HepG2 (cell line): ENCODE measurements at regions not wholly inside any gene's neighbourhood (a gene's known extent, or its start where the extent isn't known, plus 50 kb on each side); places are given as distances from the start of the nearest gene placed in this dataset.

Experiments
- ATAC-seq: fragments of 200-7000 bp; cut with Tn5 transposase; 3 replicates; pipeline ENCODE4 v1.9.1; 2020; ENCODE audit warnings: mild to moderate bottlenecking, moderate library complexity
- BruUV-seq: library from RNA; stranded (reverse); fragments of 400-500 nt; replicated peaks from 2 replicates; lab custom pipeline; 2021; lab: Mats Ljungman, UMichigan
- CTCF ChIA-PET: fragments of 300-600 bp; formaldehyde crosslinking; extraction: SDS; loops from one replicate; lab custom pipeline; 2021; ENCODE audit warnings: low total read pairs, inconsistent platforms, low intra/inter-chr PET ratio; lab: Yijun Ruan, JAX
- POLR2A ChIA-PET: fragments of 350-600 bp; sonication (Branson Sonifier 250); formaldehyde crosslinking; loops from one replicate; lab custom pipeline; 2020; ENCODE audit warnings: antibody characterized with exemption, inconsistent platforms; lab: Yijun Ruan, JAX
- DNase-seq: peaks from one replicate; pipeline ENCODE4 v3.0.0-alpha.2; 2015; ENCODE audit warnings: low spot score
- FAIRE-seq: peaks from 3 replicates; lab custom pipeline; 2011; peaks lifted over from hg19 to GRCh38; lab: Jason Lieb, UNC
- H2AFZ ChIP-seq: one replicate; pipeline ENCODE4 v1.6.1; 2011; ENCODE audit warnings: low read length, inconsistent platforms
- H3K27ac ChIP-seq: fragments of 300-600 bp; 3 replicates; pipeline ENCODE4 v1.8.0; 2011; ENCODE audit warnings: mixed run types, mild to moderate bottlenecking, mixed read lengths, low read length, inconsistent platforms; ENCODE audit not compliant: insufficient read depth; ENCODE audit errors: extremely low read length
- H3K27me3 ChIP-seq, 2 experiments: fragments of 200-600 bp in 1 of 2; 2 replicates in 1 of 2; 3 replicates in 1 of 2; pipeline versions ENCODE4 v1.6.0 to v1.8.0; 2011; ENCODE audit warnings: low read length in 2 of 2, mild to moderate bottlenecking in 2 of 2, moderate library complexity in 2 of 2, inconsistent platforms in 1 of 2; ENCODE audit not compliant: insufficient read depth in 2 of 2, control insufficient read depth in 1 of 2
- H3K36me3 ChIP-seq, 2 experiments: fragments of 200-600 bp in 1 of 2; replicated peaks in 1 of 2; 2 replicates in 1 of 2; 3 replicates in 1 of 2; pipeline versions ENCODE4 v1.5.1 to v1.8.0; 2011; ENCODE audit warnings: low read length in 2 of 2, inconsistent platforms in 1 of 2; ENCODE audit not compliant: insufficient read depth in 2 of 2, control insufficient read depth in 1 of 2
- H3K4me1 ChIP-seq: 2 replicates; pipeline ENCODE4 v1.5.1; 2012; ENCODE audit warnings: low read length, inconsistent platforms; ENCODE audit not compliant: insufficient read depth
- H3K4me2 ChIP-seq: 2 replicates; pipeline ENCODE4 v1.6.0; 2011; ENCODE audit warnings: low read depth, low read length, inconsistent platforms
- H3K4me3 ChIP-seq, 3 experiments: fragments of 200-600 bp in 1 of 3; sonication (generic), shearing (Covaris generic) in 1 of 3; replicated peaks in 1 of 3; 2 replicates each; pipeline ENCODE4 v1.5.1; 2011 to 2016; ENCODE audit warnings: low read length in 3 of 3, inconsistent platforms in 2 of 3, low read depth in 2 of 3, mild to moderate bottlenecking in 2 of 3, control low read depth in 1 of 3, mixed read lengths in 1 of 3; ENCODE audit not compliant: insufficient read depth in 1 of 3
- H3K79me2 ChIP-seq: one replicate; pipeline ENCODE4 v1.6.1; 2011; ENCODE audit warnings: low read length, inconsistent platforms; ENCODE audit not compliant: insufficient read depth
- H3K9ac ChIP-seq: 2 replicates; pipeline ENCODE4 v1.6.0; 2011; ENCODE audit warnings: mild to moderate bottlenecking, low read depth, low read length, inconsistent platforms; ENCODE audit not compliant: insufficient read depth
- H3K9me3 ChIP-seq: 2 replicates; pipeline ENCODE4 v1.5.1; 2012; ENCODE audit warnings: mild to moderate bottlenecking, low read length
- H4K20me1 ChIP-seq: 2 replicates; pipeline ENCODE4 v1.6.0; 2011; ENCODE audit warnings: inconsistent platforms, mild to moderate bottlenecking, low read length, moderate library complexity; ENCODE audit not compliant: insufficient read depth
- CREM ChIP-seq, 2 experiments: sonication (generic) in 1 of 2; formaldehyde crosslinking in 1 of 2; IDR thresholded peaks; 2 replicates each; pipeline versions ENCODE4 v1.4.0 to v1.6.1; 2016 to 2020; ENCODE audit warnings: antibody characterized with exemption in 1 of 2, mild to moderate bottlenecking in 1 of 2, missing genetic modification reagents in 1 of 2
- EEA1 ChIP-seq: sonication (generic); formaldehyde crosslinking; IDR thresholded peaks from 2 replicates; pipeline ENCODE4 v1.5.1; 2020; ENCODE audit warnings: mild to moderate bottlenecking, missing genetic modification reagents, borderline replicate concordance
- EP300 ChIP-seq, 3 experiments: sonication (generic) in 1 of 3; formaldehyde crosslinking in 1 of 3; IDR thresholded peaks; 2 replicates each; pipeline versions ENCODE4 v1.5.1 to v1.6.1; 2011 to 2020; ENCODE audit warnings: low read depth in 2 of 3, low read length in 2 of 3, borderline replicate concordance in 1 of 3, improper control_type of control experiment in 1 of 3, mild to moderate bottlenecking in 1 of 3, missing genetic modification reagents in 1 of 3, moderate library complexity in 1 of 3
- HDAC6 ChIP-seq: fragments of 200-600 bp; sonication (generic); IDR thresholded peaks from 2 replicates; pipeline ENCODE4 v1.7.0; 2017; ENCODE audit warnings: mild to moderate bottlenecking, antibody characterized with exemption, low read length, low read depth
- KAT8 ChIP-seq: IDR thresholded peaks from 2 replicates; pipeline ENCODE4 v1.6.1; 2016; ENCODE audit warnings: missing genetic modification reagents, missing compliant biosample characterization
- SIN3B ChIP-seq: fragments of 150-350 bp; IDR thresholded peaks from 2 replicates; pipeline ENCODE4 v1.6.1; 2014; ENCODE audit warnings: low read length
- ZNF275 ChIP-seq: sonication (generic); formaldehyde crosslinking; IDR thresholded peaks from 2 replicates; pipeline ENCODE4 v1.8.0; 2022; ENCODE audit warnings: missing genetic modification reagents, mild to moderate bottlenecking, inconsistent platforms, borderline replicate concordance
- ZNF777 ChIP-seq: sonication (generic); formaldehyde crosslinking; IDR thresholded peaks from 2 replicates; pipeline ENCODE4 v1.4.0; 2020; ENCODE audit warnings: missing genetic modification reagents
- ZSCAN9 ChIP-seq: IDR thresholded peaks from 2 replicates; pipeline ENCODE4 v1.6.1; 2016; ENCODE audit warnings: borderline replicate concordance
- WGBS: methylation state at CpG from one replicate; pipeline ENCODE4 v1.1.6; 2017; ENCODE audit warnings: low lambda C conversion rate; 5-methylcytosine and 5-hydroxymethylcytosine counted together
- in situ Hi-C: cut with HindIII; loops from 2 replicates; pipeline ENCODE4 v1.10.0; 2017; ENCODE audit warnings: low pct_unique_long_range_greater_than_20kb; ENCODE audit not compliant: extremely low pct_ligation_motif_present
- intact Hi-C: fragments of 100-400 bp; cut with micrococcal nuclease; formaldehyde crosslinking; loops from one replicate; pipeline ENCODE4 v1.10.0; 2022; ENCODE audit not compliant: unreplicated experiment

- H3K27ac ChIP-seq, result no peak overlapping the region
- DNase-seq, result no peak
- no peak for FAIRE-seq
- H2AFZ ChIP-seq, result no peak overlapping the region
- POLR2A ChIA-PET, result no interaction called here
- ATAC-seq, result no peak
- no peak for TF ChIP-seq KAT8 (CRISPR knock-in tag)
- no peak for TF ChIP-seq ZNF275
- no peak for TF ChIP-seq CREM (IDR thresholded peaks at IDR 0.05)
- TF ChIP-seq CREM (CRISPR knock-in tag; IDR thresholded peaks at IDR 0.05), result no peak
- no peak for TF ChIP-seq HDAC6
- TF ChIP-seq ZNF777 (CRISPR knock-in tag), result no peak
- no peak for TF ChIP-seq EP300 (IDR thresholded peaks at IDR 0.05; ENCODE audit: low read depth in 2 of 2, low read length in 2 of 2)
- no peak for TF ChIP-seq EP300 (CRISPR knock-in tag; IDR thresholded peaks at IDR 0.05; ENCODE audit: borderline replicate concordance)
- no peak for TF ChIP-seq ZSCAN9 (CRISPR knock-in tag)
- no peak for TF ChIP-seq EEA1 (CRISPR knock-in tag)
- no peak for TF ChIP-seq SIN3B
- TF ChIP-seq, all 625 proteins: peak for 0
- no peak overlapping the region for H3K4me2 ChIP-seq
- no peaks in the 10 kb centered on the region for H4K20me1 ChIP-seq
- in situ Hi-C loops (no loop called here), intact Hi-C loops (no loop called here)
- H3K79me2 ChIP-seq, result no peaks in the 10 kb centered on the region
- no peaks in the 10 kb centered on the region for H3K9me3 ChIP-seq
- no peaks in the 10 kb centered on the region for H3K36me3 ChIP-seq
- no peak overlapping the region for H3K9ac ChIP-seq
- no peaks in the 10 kb centered on the region for H3K27me3 ChIP-seq
- no TSS peak for BruUV-seq
- CTCF ChIA-PET, result no interaction called here
- WGBS, result 0% methylated on average over 1 of the region's 1 CpG
- no peaks in the 10 kb centered on the region for H3K4me1 ChIP-seq
- no peak overlapping the region for H3K4me3 ChIP-seq
Measured at GRCh38 chrX:121546317-121546716, 498.9 kb downstream of the GLUD2 start.
